COLO668 (cell line): ENCODE measurements at regions not wholly inside any gene's neighbourhood (a gene's known extent, or its start where the extent isn't known, plus 50 kb on each side); places are given as distances from the start of the nearest gene placed in this dataset.

ENCODE experiments used
- DNase-seq: peaks from one replicate; lab custom pipeline; 2025; ENCODE audit not compliant: unreplicated experiment; lab: John Stamatoyannopoulos, UW

GRCh38 chr19:31223740-31224534, 125.3 kb downstream of the TSHZ3 start:
- no peak for DNase-seq

GRCh38 chr19:31220540-31220939, 128.7 kb downstream of the TSHZ3 start:
- no peak for DNase-seq

GRCh38 chr19:31214997-31215396, 134.2 kb downstream of the TSHZ3 start:
- DNase-seq: no peak

GRCh38 chr19:31214086-31214485, 135.2 kb downstream of the TSHZ3 start:
- peak; percentile 9 for DNase-seq

- DNase-seq: no peak
Observed at GRCh38 chr19:31211088-31211487, 138.1 kb downstream of the TSHZ3 start.

- DNase-seq: no peak
Observed at GRCh38 chr19:31205887-31206518, 143.2 kb downstream of the TSHZ3 start.

- no peak for DNase-seq
Observed at GRCh38 chr19:31204115-31204514, 145.1 kb downstream of the TSHZ3 start.

- no peak for DNase-seq
Observed at GRCh38 chr19:31185261-31185660, 164.0 kb downstream of the TSHZ3 start.

GRCh38 chr19:31181535-31181934, 167.7 kb downstream of the TSHZ3 start:
- DNase-seq: no peak

- DNase-seq: no peak
Observed at GRCh38 chr19:31180907-31181306, 168.3 kb downstream of the TSHZ3 start.

- no peak for DNase-seq
Observed at GRCh38 chr19:31179471-31179852, 169.8 kb downstream of the TSHZ3 start.

- no peak for DNase-seq
Observed at GRCh38 chr19:31178833-31179470, 170.3 kb downstream of the TSHZ3 start.

GRCh38 chr19:31177246-31177645, 172.0 kb downstream of the TSHZ3 start:
- DNase-seq: no peak

GRCh38 chr19:31175564-31176348, 173.5 kb downstream of the TSHZ3 start:
- DNase-seq: no peak

GRCh38 chr19:31174948-31175347, 174.3 kb downstream of the TSHZ3 start:
- no peak for DNase-seq

GRCh38 chr19:31173991-31174390, 175.2 kb downstream of the TSHZ3 start:
- no peak for DNase-seq

- no peak for DNase-seq
Observed at GRCh38 chr19:31171936-31172335, 177.3 kb downstream of the TSHZ3 start.

- DNase-seq: no peak
Observed at GRCh38 chr19:31170046-31170445, 179.2 kb downstream of the TSHZ3 start.

GRCh38 chr19:31168106-31168625, 181.1 kb downstream of the TSHZ3 start:
- no peak for DNase-seq

GRCh38 chr19:31167690-31168089, 181.5 kb downstream of the TSHZ3 start:
- no peak for DNase-seq

- DNase-seq: no peak
Observed at GRCh38 chr19:31166206-31166605, 183.0 kb downstream of the TSHZ3 start.
